BE2C (cell line): ENCODE measurements at regions not wholly inside any gene's neighbourhood (a gene's known extent, or its start where the extent isn't known, plus 50 kb on each side); places are given as distances from the start of the nearest gene placed in this dataset.

Experiments
- DNase-seq: peaks from one replicate; pipeline ENCODE4 v3.0.0-alpha.2; 2020
- H3K27me3 ChIP-seq: fragments of 250-450 bp; sonication (Bioruptor Pico); 2 replicates; pipeline ENCODE4 v1.5.1; 2020; ENCODE audit warnings: mild to moderate bottlenecking
- H3K36me3 ChIP-seq: fragments of 250-450 bp; sonication (Bioruptor Pico); 2 replicates; pipeline ENCODE4 v1.5.1; 2020; ENCODE audit warnings: mild to moderate bottlenecking
- H3K4me1 ChIP-seq: fragments of 250-450 bp; sonication (Bioruptor Pico); 2 replicates; pipeline ENCODE4 v1.5.1; 2020
- H3K4me3 ChIP-seq: 2 replicates; pipeline ENCODE4 v1.5.1; 2011; ENCODE audit warnings: low read depth, low read length
- H3K9me3 ChIP-seq: fragments of 250-450 bp; sonication (Bioruptor Pico); 2 replicates; pipeline ENCODE4 v1.5.1; 2020
- TF ChIP-seq, protein P1 (sequence below): IDR thresholded peaks from 2 replicates; pipeline ENCODE4 v1.5.1; 2012; ENCODE audit warnings: mild to moderate bottlenecking, low read depth, low read length

GRCh38 chr14:98906123-98906995, 365.6 kb downstream of the BCL11B start:
- Histone ChIP-seq H3K9me3 (no peaks in the 10 kb centered on the region), H3K27me3 (no peaks in the 10 kb centered on the region), H3K36me3 (no peaks in the 10 kb centered on the region), H3K4me1 (no peaks in the 10 kb centered on the region), H3K4me3 (no peak overlapping the region)
- TF ChIP-seq, protein P1, sequence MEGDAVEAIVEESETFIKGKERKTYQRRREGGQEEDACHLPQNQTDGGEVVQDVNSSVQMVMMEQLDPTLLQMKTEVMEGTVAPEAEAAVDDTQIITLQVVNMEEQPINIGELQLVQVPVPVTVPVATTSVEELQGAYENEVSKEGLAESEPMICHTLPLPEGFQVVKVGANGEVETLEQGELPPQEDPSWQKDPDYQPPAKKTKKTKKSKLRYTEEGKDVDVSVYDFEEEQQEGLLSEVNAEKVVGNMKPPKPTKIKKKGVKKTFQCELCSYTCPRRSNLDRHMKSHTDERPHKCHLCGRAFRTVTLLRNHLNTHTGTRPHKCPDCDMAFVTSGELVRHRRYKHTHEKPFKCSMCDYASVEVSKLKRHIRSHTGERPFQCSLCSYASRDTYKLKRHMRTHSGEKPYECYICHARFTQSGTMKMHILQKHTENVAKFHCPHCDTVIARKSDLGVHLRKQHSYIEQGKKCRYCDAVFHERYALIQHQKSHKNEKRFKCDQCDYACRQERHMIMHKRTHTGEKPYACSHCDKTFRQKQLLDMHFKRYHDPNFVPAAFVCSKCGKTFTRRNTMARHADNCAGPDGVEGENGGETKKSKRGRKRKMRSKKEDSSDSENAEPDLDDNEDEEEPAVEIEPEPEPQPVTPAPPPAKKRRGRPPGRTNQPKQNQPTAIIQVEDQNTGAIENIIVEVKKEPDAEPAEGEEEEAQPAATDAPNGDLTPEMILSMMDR: no peak
- DNase-seq: no peak

DNA sequence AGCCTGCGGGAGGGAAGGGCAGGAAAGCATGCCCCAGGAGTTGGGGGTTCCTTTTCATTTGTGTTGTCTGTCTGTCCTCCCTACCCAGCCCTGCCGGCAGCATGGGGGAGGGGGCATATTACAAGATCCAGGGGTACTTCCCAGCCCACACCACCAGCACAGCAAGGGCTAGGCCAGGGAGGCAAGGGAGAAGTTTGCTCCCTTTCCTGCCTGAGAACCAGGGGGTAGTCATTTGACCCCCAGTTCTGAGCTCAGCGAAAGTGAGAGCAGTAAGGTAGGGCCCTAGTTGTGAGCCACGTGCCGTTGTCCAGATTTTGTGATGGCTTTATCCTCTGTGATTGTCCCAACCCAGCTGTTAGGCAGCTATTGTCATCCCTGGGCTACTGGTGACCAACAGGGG, 364.7 kb downstream of the BCL11B start:
- DNase-seq: no peak
- Histone ChIP-seq H3K27me3 (no peaks in the 10 kb centered on the region), H3K4me1 (no peaks in the 10 kb centered on the region), H3K4me3 (no peak overlapping the region), H3K36me3 (no peaks in the 10 kb centered on the region), H3K9me3 (no peaks in the 10 kb centered on the region)
- TF ChIP-seq, protein P1: no peak

DNA sequence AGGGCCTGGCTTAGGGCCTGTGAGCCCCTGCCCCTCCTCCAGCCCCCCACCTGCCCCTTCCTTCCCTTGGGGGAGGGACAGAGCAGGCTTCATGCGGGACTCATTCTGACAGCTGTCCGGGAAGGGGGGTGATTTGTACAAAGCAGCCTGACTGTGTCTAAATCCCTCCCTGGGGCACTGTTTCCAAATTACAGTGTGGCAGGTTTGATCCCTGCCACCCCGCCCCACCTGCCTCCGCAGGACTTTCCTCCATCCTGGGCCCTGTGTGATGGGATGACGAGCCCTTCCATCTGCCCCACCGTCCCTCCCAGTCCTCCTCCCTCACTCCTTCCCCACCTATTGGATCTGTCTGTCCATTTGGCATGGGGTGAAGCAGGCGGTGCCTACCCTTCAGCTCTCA, 363.9 kb downstream of the BCL11B start:
- H3K9me3 ChIP-seq: no peaks in the 10 kb centered on the region
- no peak for DNase-seq
- H3K4me1 ChIP-seq: no peaks in the 10 kb centered on the region
- no peak overlapping the region for H3K4me3 ChIP-seq
- TF ChIP-seq, protein P1: no peak
- H3K36me3 ChIP-seq: no peaks in the 10 kb centered on the region
- H3K27me3 ChIP-seq: no peaks in the 10 kb centered on the region

- DNase-seq: no peak
- no peaks in the 10 kb centered on the region for H3K27me3 ChIP-seq
These were observed 362.6 kb downstream of the BCL11B start for GRCh38 chr14:98909251-98909944.

GRCh38 chr14:98910061-98910460, 361.9 kb downstream of the BCL11B start:
- TF ChIP-seq, protein P1: no peak
- no peaks in the 10 kb centered on the region for H3K36me3 ChIP-seq
- H3K27me3 ChIP-seq: no peaks in the 10 kb centered on the region
- H3K9me3 ChIP-seq: no peaks in the 10 kb centered on the region
- no peak for DNase-seq
- no peak overlapping the region for H3K4me3 ChIP-seq
- no peaks in the 10 kb centered on the region for H3K4me1 ChIP-seq

More at GRCh38 chr14:98909251-98909944, 362.6 kb downstream of the BCL11B start:
- H3K36me3 ChIP-seq: no peaks in the 10 kb centered on the region
- TF ChIP-seq, protein P1: no peak
- H3K4me3 ChIP-seq: no peak overlapping the region
- H3K4me1 ChIP-seq: no peaks in the 10 kb centered on the region
- H3K9me3 ChIP-seq: no peaks in the 10 kb centered on the region

GRCh38 chr14:98912655-98913054, 359.3 kb downstream of the BCL11B start:
- TF ChIP-seq, protein P1: no peak
- no peak for DNase-seq
- Histone ChIP-seq H3K9me3 (no peaks in the 10 kb centered on the region), H3K4me1 (no peaks in the 10 kb centered on the region), H3K36me3 (no peaks in the 10 kb centered on the region), H3K27me3 (no peaks in the 10 kb centered on the region), H3K4me3 (no peak overlapping the region)
